ENCODE measurements at regions not wholly inside any gene's neighbourhood (a gene's known extent, or its start where the extent isn't known, plus 50 kb on each side); places are given as distances from the start of the nearest gene placed in this dataset.
"Not testable (repeated sequence)": the region's sequence is repeated elsewhere in the genome, so short reads cannot be mapped to it uniquely, and the experiment has no call there.

- not testable (repeated sequence) for DNase-seq
These were observed 85.2 kb downstream of the MRPL57 start for GRCh38 chr13:21261487-21262216.

- DNase-seq = not testable (repeated sequence)
These were observed 87.5 kb downstream of the MRPL57 start for GRCh38 chr13:21263909-21264308.

- DNase-seq = not testable (repeated sequence)
These were observed 92.0 kb downstream of the MRPL57 start for GRCh38 chr13:21268485-21268884.

- DNase-seq = not testable (repeated sequence)
These were observed 96.0 kb downstream of the MRPL57 start for GRCh38 chr13:21272439-21272838.

GRCh38 chr13:21274457-21274856 is 98.0 kb downstream of the MRPL57 start:
- not testable (repeated sequence) for DNase-seq

GRCh38 chr13:21282065-21282464 is 105.6 kb downstream of the MRPL57 start:
- no peak for DNase-seq

GRCh38 chr13:21287331-21287907 is 111.0 kb downstream of the MRPL57 start:
- no peak for DNase-seq

GRCh38 chr13:21289475-21289874 is 113.0 kb downstream of the MRPL57 start:
- DNase-seq = no peak

- DNase-seq = not testable (repeated sequence)
These were observed 114.1 kb downstream of the MRPL57 start for GRCh38 chr13:21290442-21291002.

GRCh38 chr13:21291840-21292239 is 115.4 kb downstream of the MRPL57 start:
- DNase-seq = no peak

- DNase-seq = peak in 2 of 3 donors; percentile 34 to 47
These were observed 120.5 kb downstream of the MRPL57 start for GRCh38 chr13:21296991-21297390.

GRCh38 chr13:21297447-21297846 is 121.0 kb downstream of the MRPL57 start:
- DNase-seq = no peak

- DNase-seq = peak; percentile 86 to 96 (median 93)
These were observed 121.7 kb downstream of the MRPL57 start for GRCh38 chr13:21297914-21298831.

- no peak for DNase-seq
These were observed 127.8 kb downstream of the MRPL57 start for GRCh38 chr13:21304256-21304655.

- not testable (repeated sequence) for DNase-seq
These were observed 130.0 kb downstream of the MRPL57 start for GRCh38 chr13:21306300-21307073.

- DNase-seq = not testable (repeated sequence)
These were observed 130.7 kb downstream of the MRPL57 start for GRCh38 chr13:21307158-21307557.

- no peak for DNase-seq
These were observed 132.4 kb downstream of the MRPL57 start for GRCh38 chr13:21308906-21309305.

- no peak for DNase-seq
These were observed 133.2 kb downstream of the MRPL57 start for GRCh38 chr13:21309542-21310172.

GRCh38 chr13:21310220-21310619 is 133.8 kb downstream of the MRPL57 start:
- DNase-seq = no peak

GRCh38 chr13:21314976-21315375 is 138.5 kb downstream of the MRPL57 start:
- DNase-seq = not testable (repeated sequence)

GRCh38 chr13:21316376-21316775 is 139.9 kb downstream of the MRPL57 start:
- no peak for DNase-seq

Measured in muscle of back (tissue), 3 donors.